B cell (primary cell): ENCODE measurements at regions not wholly inside any gene's neighbourhood (a gene's known extent, or its start where the extent isn't known, plus 50 kb on each side); places are given as distances from the start of the nearest gene placed in this dataset.

Experiments used
- ATAC-seq: fragments of 200-7000 bp; cut with Tn5 transposase; one replicate; pipeline ENCODE4 v1.10.0; 2021; ENCODE audit warnings: low read depth, mild to moderate bottlenecking, moderate number of reproducible peaks, moderate library complexity
- CTCF ChIA-PET: fragments of 350-600 bp; sonication (Branson Sonifier 250); formaldehyde crosslinking; loops from one replicate; lab custom pipeline; 2021; ENCODE audit warnings: antibody characterized with exemption, inconsistent platforms; lab: Charles Lee
- POLR2A ChIA-PET: fragments of 350-600 bp; sonication (Branson Sonifier 250); formaldehyde crosslinking; loops from one replicate; lab custom pipeline; 2021; ENCODE audit warnings: antibody characterized with exemption; lab: Charles Lee
- DNase-seq: peaks from one replicate; pipeline ENCODE4 v3.0.0; 2013
- H2AFZ ChIP-seq: 2 replicates; pipeline ENCODE4 v1.6.1; 2012; ENCODE audit warnings: mild to moderate bottlenecking, low read depth, low read length; ENCODE audit not compliant: insufficient read depth, poor library complexity, severe bottlenecking
- H3K27ac ChIP-seq, 2 donors: 1 replicate in 1 of 2; 2 replicates in 1 of 2; pipeline ENCODE4 v1.5.1; 2012 to 2013; ENCODE audit warnings: low read length in 2 of 2, mild to moderate bottlenecking in 2 of 2, moderate library complexity in 1 of 2
- H3K27me3 ChIP-seq, 4 experiments: fragments of 200-600 bp in 1 of 4; sonication (generic) in 1 of 4; replicated peaks in 1 of 4; 1 replicate in 2 of 4; 2 replicates in 2 of 4; pipeline versions ENCODE4 v1.6.1 to v1.7.0; 2013 to 2016; ENCODE audit warnings: low read length in 3 of 4, mild to moderate bottlenecking in 2 of 4, mixed read lengths in 1 of 4, moderate library complexity in 1 of 4; ENCODE audit not compliant: insufficient read depth in 4 of 4, control insufficient read depth in 3 of 4; ENCODE audit errors: control extremely low read depth in 1 of 4
- H3K36me3 ChIP-seq, 2 experiments: replicated peaks in 1 of 2; 1 replicate in 1 of 2; 2 replicates in 1 of 2; pipeline versions ENCODE4 v1.6.1 to v1.7.1; 2013; ENCODE audit warnings: low read length in 1 of 2; ENCODE audit not compliant: insufficient read depth in 2 of 2, control insufficient read depth in 1 of 2; ENCODE audit errors: control extremely low read depth in 1 of 2, extremely low read depth in 1 of 2
- H3K4me1 ChIP-seq, 2 donors: fragments of 200-600 bp in 1 of 2; sonication (generic) in 1 of 2; 1 replicate in 1 of 2; 2 replicates in 1 of 2; pipeline versions ENCODE4 v1.5.1 to v1.6.1; 2013 to 2017; ENCODE audit warnings: low read length in 2 of 2; ENCODE audit not compliant: control insufficient read depth in 2 of 2, insufficient read depth in 2 of 2
- H3K4me2 ChIP-seq: replicated peaks from 2 replicates; pipeline ENCODE3; 2012; ENCODE audit warnings: mild to moderate bottlenecking, low read depth, low read length; ENCODE audit not compliant: poor library complexity, severe bottlenecking
- H3K4me3 ChIP-seq, 5 experiments: fragments of 200-600 bp in 1 of 5; sonication (generic) in 1 of 5; 1 replicate in 3 of 5; 2 replicates in 2 of 5; pipeline versions ENCODE4 v1.5.1 to v1.7.0; 2011 to 2016; ENCODE audit warnings: low read length in 4 of 5, mild to moderate bottlenecking in 4 of 5, low read depth in 2 of 5, control low read depth in 1 of 5, moderate library complexity in 1 of 5; ENCODE audit not compliant: insufficient read depth in 1 of 5; ENCODE audit errors: control extremely low read depth in 1 of 5, extremely low read depth in 1 of 5
- H3K79me2 ChIP-seq: fragments of 200-600 bp; sonication (generic); one replicate; pipeline ENCODE4 v1.6.0; 2016; ENCODE audit warnings: low read length; ENCODE audit not compliant: control insufficient read depth, insufficient read depth
- H3K9ac ChIP-seq: fragments of 200-600 bp; sonication (generic); 2 replicates; pipeline ENCODE4 v1.6.1; 2017; ENCODE audit warnings: mild to moderate bottlenecking, low read length, moderate library complexity
- H3K9me3 ChIP-seq, 3 donors: one replicate each; pipeline versions ENCODE4 v1.6.1 to v1.7.1; 2013; ENCODE audit warnings: low read length in 2 of 3; ENCODE audit not compliant: control insufficient read depth in 2 of 3, insufficient read depth in 1 of 3; ENCODE audit errors: control extremely low read depth in 1 of 3
- H4K20me1 ChIP-seq: 2 replicates; pipeline ENCODE4 v1.6.0; 2012; ENCODE audit warnings: mild to moderate bottlenecking, low read length; ENCODE audit not compliant: insufficient read depth, control insufficient read depth, poor library complexity, severe bottlenecking
- H3K27ac Mint-ChIP-seq: one replicate; pipeline ENCODE4 v1.8.0; 2021; ENCODE audit warnings: mixed read lengths
- H3K27me3 Mint-ChIP-seq: one replicate; pipeline ENCODE4 v1.8.0; 2021; ENCODE audit warnings: mixed read lengths
- H3K4me1 Mint-ChIP-seq: one replicate; pipeline ENCODE4 v1.8.0; 2021; ENCODE audit warnings: mixed read lengths
- H3K4me3 Mint-ChIP-seq: one replicate; pipeline ENCODE4 v1.8.0; 2021; ENCODE audit warnings: mixed read lengths
- H3K9me3 Mint-ChIP-seq: one replicate; pipeline ENCODE4 v1.8.0; 2022; ENCODE audit warnings: mixed read lengths; ENCODE audit not compliant: insufficient read depth
- CTCF ChIP-seq: fragments of 200-600 bp; IDR thresholded peaks from one replicate; pipeline ENCODE4 v1.8.0; 2022; ENCODE audit warnings: antibody characterized with exemption, mild to moderate bottlenecking
- EZH2 ChIP-seq: IDR thresholded peaks from 2 replicates; pipeline ENCODE4 v1.6.1; 2012; ENCODE audit warnings: borderline replicate concordance, low read depth, mild to moderate bottlenecking, moderate library complexity, low read length; ENCODE audit not compliant: insufficient read depth, poor library complexity, severe bottlenecking
- WGBS: methylation state at CpG from one replicate; pipeline ENCODE4 v1.1.5; 2013; ENCODE audit warnings: missing lambda C conversion rate; ENCODE audit not compliant: insufficient coverage; 5-methylcytosine and 5-hydroxymethylcytosine counted together
- intact Hi-C: fragments of 100-400 bp; cut with micrococcal nuclease; formaldehyde crosslinking; loops from one replicate; pipeline ENCODE4 v1.10.0; 2022

GRCh38 chr6:164108869-164109769 is 694.6 kb downstream of the QKI start:
- Histone ChIP-seq H3K27me3 (peaks cover 0 to 12% (median 0%) of the 10 kb centered on the region in 4 experiments), H3K79me2 (no peaks in the 10 kb centered on the region), H3K4me1 (no peaks in the 10 kb centered on the region), H3K9ac (no peak overlapping the region), H2AFZ (no peak overlapping the region), H3K36me3 (no peaks in the 10 kb centered on the region), H3K9me3 (peaks cover 0 to 18% (median 0%) of the 10 kb centered on the region in 3 donors), H3K4me2 (no peak overlapping the region), H4K20me1 (no peaks in the 10 kb centered on the region), H3K4me3 (no peak overlapping the region), H3K27ac (no peak overlapping the region)
- Mint-ChIP-seq H3K27me3 (peaks cover 21% of the 10 kb centered on the region), H3K4me3 (no peak overlapping the region), H3K9me3 (peaks cover 3% of the 10 kb centered on the region), H3K27ac (no peak overlapping the region), H3K4me1 (peaks cover 6% of the 10 kb centered on the region)
- DNase-seq, result no peak
- ATAC-seq, result no peak
- TF ChIP-seq CTCF, result no peak
- TF ChIP-seq EZH2, result no peak
- 31% methylated on average over 15 of the region's 20 CpGs for WGBS
- ChIA-PET POLR2A (no interaction called here), CTCF (no interaction called here)
- intact Hi-C loops, result no loop called here

DNA sequence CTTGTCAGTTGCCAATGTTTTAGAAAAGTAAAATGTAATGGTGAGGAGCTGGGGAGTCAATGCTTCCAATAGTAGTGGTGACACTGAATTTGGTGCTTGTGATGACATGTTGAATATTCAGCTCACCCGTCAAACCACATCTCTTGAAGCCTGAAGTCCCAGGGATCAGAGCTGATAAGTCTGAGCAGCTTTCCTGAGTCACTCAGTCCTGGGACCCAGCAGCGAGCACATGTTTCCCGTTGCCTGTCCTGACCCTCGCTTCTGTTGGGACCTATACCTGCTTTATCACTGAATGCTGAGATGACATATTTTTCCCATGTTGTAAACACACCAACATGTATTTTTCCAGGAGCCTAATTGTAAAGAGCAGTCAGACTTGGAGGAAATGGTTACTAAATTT is 693.6 kb downstream of the QKI start:
- H3K4me3 Mint-ChIP-seq, result no peak overlapping the region
- ChIA-PET POLR2A (no interaction called here), CTCF (no interaction called here)
- no peak for ATAC-seq
- Histone ChIP-seq H3K79me2 (no peaks in the 10 kb centered on the region), H3K27ac (no peak overlapping the region), H3K4me1 (no peaks in the 10 kb centered on the region), H2AFZ (no peak overlapping the region), H3K27me3 (peaks cover 0 to 12% (median 0%) of the 10 kb centered on the region in 4 experiments), H3K36me3 (no peaks in the 10 kb centered on the region), H3K9me3 (peaks cover 0 to 18% (median 0%) of the 10 kb centered on the region in 3 donors), H3K9ac (no peak overlapping the region), H3K4me3 (no peak overlapping the region), H4K20me1 (no peaks in the 10 kb centered on the region), H3K4me2 (no peak overlapping the region)
- no peak for DNase-seq
- H3K27me3 Mint-ChIP-seq, result peaks cover 20% of the 10 kb centered on the region
- H3K9me3 Mint-ChIP-seq, result peaks cover 2% of the 10 kb centered on the region
- H3K4me1 Mint-ChIP-seq, result peaks cover 6% of the 10 kb centered on the region
- no peak overlapping the region for H3K27ac Mint-ChIP-seq
- intact Hi-C loops, result no loop called here
- TF ChIP-seq CTCF (no peak), EZH2 (no peak)
- 100% methylated on average over 1 of the region's 4 CpGs for WGBS
